ENCODE measurements at regions not wholly inside any gene's neighbourhood (a gene's known extent, or its start where the extent isn't known, plus 50 kb on each side); places are given as distances from the start of the nearest gene placed in this dataset.

GRCh38 chr5:128850049-128850448 lies 115.2 kb upstream of the SLC27A6 start:
- Histone ChIP-seq H2AK9ac (replicated peaks; ENCODE audit: low read depth, low read length, poor library complexity) (no peak overlapping the region), H3K9me3 (ENCODE audit: control insufficient read depth, insufficient read depth, low read length) (no peaks in the 10 kb centered on the region), H3K4me3 (ENCODE audit: insufficient read depth, low read depth, low read length) (no peak overlapping the region), H3K14ac (replicated peaks; ENCODE audit: low read depth, low read length) (no peak overlapping the region), H3K23ac (ENCODE audit: low read depth, low read length) (no peak overlapping the region), H4K91ac (ENCODE audit: insufficient read depth, low read depth, low read length) (no peak overlapping the region), H3K4ac (ENCODE audit: low read depth, low read length) (no peak overlapping the region), H4K8ac (ENCODE audit: low read depth in 2 of 2, low read length in 2 of 2) (no peak overlapping the region), H3K27ac (ENCODE audit: insufficient read depth, low read length) (no peak overlapping the region), H2AK5ac (ENCODE audit: low read depth, low read length) (no peak overlapping the region), H3K18ac (ENCODE audit: low read depth, low read length) (no peak overlapping the region), H3K4me2 (ENCODE audit: low read depth, low read length) (no peak overlapping the region), H3K36me3 (ENCODE audit: control insufficient read depth, insufficient read depth, low read length) (no peaks in the 10 kb centered on the region), H3K27me3 (ENCODE audit: control insufficient read depth, insufficient read depth, low read length) (no peaks in the 10 kb centered on the region), H4K20me1 (ENCODE audit: insufficient read depth, low read length) (no peaks in the 10 kb centered on the region), H3K4me1 (ENCODE audit: control insufficient read depth, insufficient read depth, low read length) (no peaks in the 10 kb centered on the region), H3K9ac (ENCODE audit: low read depth, low read length) (no peak overlapping the region), H3K56ac (ENCODE audit: extremely low read depth, insufficient read depth, low read length) (no peak overlapping the region), H2BK5ac (ENCODE audit: low read depth, low read length, poor library complexity, severe bottlenecking) (no peak overlapping the region), H2BK20ac (ENCODE audit: low read depth, low read length) (no peak overlapping the region), H2BK120ac (ENCODE audit: low read depth, low read length) (no peak overlapping the region), H3K9me1 (ENCODE audit: insufficient read depth, low read length) (no peaks in the 10 kb centered on the region), H2AFZ (replicated peaks; ENCODE audit: low read length, poor library complexity) (no peak overlapping the region), H3K79me1 (ENCODE audit: low read depth in 1 of 2, low read length in 2 of 2) (no peaks in the 10 kb centered on the region), H2BK15ac (ENCODE audit: low read depth, low read length) (no peak overlapping the region), H4K5ac (ENCODE audit: low read depth, low read length) (no peak overlapping the region)
- ChIA-PET POLR2A (ENCODE audit: unreplicated experiment) (no interaction called here), CTCF (no interaction called here)
- BruUV-seq (replicated peaks), result no TSS peak
- dilution Hi-C loops (cut with HindIII; ENCODE audit: low sequenced_read_pairs, unreplicated experiment), result no loop called here
- DNase-seq (no peak), ATAC-seq (ENCODE audit: low read depth) (no peak)
- intact Hi-C loops (cut with micrococcal nuclease), result no loop called here
- in situ Hi-C loops (cut with MboI; ENCODE audit: low sequenced_read_pairs), result no loop called here
- TF ChIP-seq BHLHE40 (IDR thresholded peaks at IDR 0.05; ENCODE audit: low read depth, low read length) (no peak), RFX5 (IDR thresholded peaks at IDR 0.05; ENCODE audit: low read depth, low read length) (no peak), RCOR1 (IDR thresholded peaks at IDR 0.05; ENCODE audit: insufficient replicate concordance, low read length) (no peak), NFE2L2 (IDR thresholded peaks at IDR 0.05; ENCODE audit: low read depth, low read length) (no peak), CHD1 (IDR thresholded peaks at IDR 0.05; ENCODE audit: low read depth, low read length) (no peak), POLR2A (IDR thresholded peaks at IDR 0.05; ENCODE audit: low read depth, low read length) (no peak), ELK1 (IDR thresholded peaks at IDR 0.05; ENCODE audit: borderline replicate concordance, low read depth, low read length) (no peak), MAZ (IDR thresholded peaks at IDR 0.05; ENCODE audit: borderline replicate concordance, low read depth, low read length) (no peak), MXI1 (IDR thresholded peaks at IDR 0.05; ENCODE audit: borderline replicate concordance, low read depth, low read length) (no peak), CEBPB (IDR thresholded peaks at IDR 0.05; ENCODE audit: low read depth, low read length) (no peak), MAFK (IDR thresholded peaks at IDR 0.05; ENCODE audit: low read depth, low read length) (no peak), SMC3 (IDR thresholded peaks at IDR 0.05; ENCODE audit: low read depth, low read length) (no peak), FOS (IDR thresholded peaks at IDR 0.05; ENCODE audit: low read depth, low read length) (no peak), RAD21 (IDR thresholded peaks at IDR 0.05; ENCODE audit: low read length) (no peak)
- TF ChIP-seq, protein P1, sequence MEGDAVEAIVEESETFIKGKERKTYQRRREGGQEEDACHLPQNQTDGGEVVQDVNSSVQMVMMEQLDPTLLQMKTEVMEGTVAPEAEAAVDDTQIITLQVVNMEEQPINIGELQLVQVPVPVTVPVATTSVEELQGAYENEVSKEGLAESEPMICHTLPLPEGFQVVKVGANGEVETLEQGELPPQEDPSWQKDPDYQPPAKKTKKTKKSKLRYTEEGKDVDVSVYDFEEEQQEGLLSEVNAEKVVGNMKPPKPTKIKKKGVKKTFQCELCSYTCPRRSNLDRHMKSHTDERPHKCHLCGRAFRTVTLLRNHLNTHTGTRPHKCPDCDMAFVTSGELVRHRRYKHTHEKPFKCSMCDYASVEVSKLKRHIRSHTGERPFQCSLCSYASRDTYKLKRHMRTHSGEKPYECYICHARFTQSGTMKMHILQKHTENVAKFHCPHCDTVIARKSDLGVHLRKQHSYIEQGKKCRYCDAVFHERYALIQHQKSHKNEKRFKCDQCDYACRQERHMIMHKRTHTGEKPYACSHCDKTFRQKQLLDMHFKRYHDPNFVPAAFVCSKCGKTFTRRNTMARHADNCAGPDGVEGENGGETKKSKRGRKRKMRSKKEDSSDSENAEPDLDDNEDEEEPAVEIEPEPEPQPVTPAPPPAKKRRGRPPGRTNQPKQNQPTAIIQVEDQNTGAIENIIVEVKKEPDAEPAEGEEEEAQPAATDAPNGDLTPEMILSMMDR (conservative IDR thresholded peaks at IDR 0.05; ENCODE audit: low read depth, low read length), result no peak
- TF ChIP-seq, protein P2, sequence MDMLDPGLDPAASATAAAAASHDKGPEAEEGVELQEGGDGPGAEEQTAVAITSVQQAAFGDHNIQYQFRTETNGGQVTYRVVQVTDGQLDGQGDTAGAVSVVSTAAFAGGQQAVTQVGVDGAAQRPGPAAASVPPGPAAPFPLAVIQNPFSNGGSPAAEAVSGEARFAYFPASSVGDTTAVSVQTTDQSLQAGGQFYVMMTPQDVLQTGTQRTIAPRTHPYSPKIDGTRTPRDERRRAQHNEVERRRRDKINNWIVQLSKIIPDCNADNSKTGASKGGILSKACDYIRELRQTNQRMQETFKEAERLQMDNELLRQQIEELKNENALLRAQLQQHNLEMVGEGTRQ (IDR thresholded peaks at IDR 0.05; ENCODE audit: low read depth, low read length), result no peak
